PC-3 (cell line): ENCODE measurements at regions not wholly inside any gene's neighbourhood (a gene's known extent, or its start where the extent isn't known, plus 50 kb on each side); places are given as distances from the start of the nearest gene placed in this dataset.

Experiments
- ATAC-seq: fragments of 200-7000 bp; cut with Tn5 transposase; 2 replicates; pipeline ENCODE4 v1.9.1; 2020; ENCODE audit warnings: mild to moderate bottlenecking, moderate library complexity
- BruUV-seq: library from RNA; stranded (reverse); fragments of 400-500 nt; replicated peaks from 2 replicates; lab custom pipeline; 2021; lab: Mats Ljungman, UMichigan
- CTCF ChIA-PET: fragments of 300-600 bp; sonication (Branson Sonifier 250); formaldehyde crosslinking; loops from one replicate; lab custom pipeline; 2022; ENCODE audit warnings: antibody characterized with exemption; lab: Charles Lee
- POLR2A ChIA-PET: fragments of 300-600 bp; sonication (Branson Sonifier 250); formaldehyde crosslinking; loops from one replicate; lab custom pipeline; 2022; ENCODE audit warnings: antibody characterized with exemption; ENCODE audit not compliant: unreplicated experiment; lab: Charles Lee
- DNase-seq: peaks from one replicate; pipeline ENCODE4 v3.0.0-alpha.2; 2015
- H2AFZ ChIP-seq: fragments of 300-600 bp; sonication (generic); 2 replicates; pipeline ENCODE4 v1.6.0; 2016; ENCODE audit warnings: antibody characterized with exemption, low read length
- H3F3A ChIP-seq: fragments of 300-600 bp; sonication (generic); one replicate; pipeline ENCODE4 v1.6.0; 2017; ENCODE audit warnings: antibody characterized with exemption, low read length, control low read depth, mild to moderate bottlenecking; ENCODE audit not compliant: unreplicated experiment
- H3K27ac ChIP-seq: fragments of 300-600 bp; sonication (generic); 2 replicates; pipeline ENCODE4 v1.5.1; 2016; ENCODE audit warnings: mild to moderate bottlenecking, low read length
- H3K27me3 ChIP-seq: fragments of 300-600 bp; sonication (generic); 2 replicates; pipeline ENCODE4 v1.6.1; 2016; ENCODE audit warnings: low read length, mixed read lengths
- H3K36me3 ChIP-seq: fragments of 300-600 bp; sonication (generic); 2 replicates; pipeline ENCODE4 v1.6.1; 2016; ENCODE audit warnings: low read depth, mixed run types, low read length, mixed read lengths
- H3K4me1 ChIP-seq: fragments of 300-600 bp; sonication (generic); 2 replicates; pipeline ENCODE4 v1.5.1; 2016; ENCODE audit warnings: low read length; ENCODE audit not compliant: insufficient read depth
- H3K4me2 ChIP-seq: fragments of 300-600 bp; sonication (generic); 2 replicates; pipeline ENCODE4 v1.6.0; 2016; ENCODE audit warnings: low read length
- H3K4me3 ChIP-seq: fragments of 300-600 bp; sonication (generic); 2 replicates; pipeline ENCODE4 v1.5.1; 2016; ENCODE audit warnings: mild to moderate bottlenecking, low read length, mixed read lengths
- H3K79me2 ChIP-seq: fragments of 300-600 bp; sonication (generic); 2 replicates; pipeline ENCODE4 v1.6.1; 2017; ENCODE audit warnings: low read length, mixed read lengths
- H3K9ac ChIP-seq: fragments of 300-600 bp; sonication (generic); 2 replicates; pipeline ENCODE4 v1.6.0; 2016; ENCODE audit warnings: mild to moderate bottlenecking, low read length
- H3K9me2 ChIP-seq: fragments of 300-600 bp; sonication (generic); replicated peaks from 2 replicates; pipeline ENCODE4 v1.6.1; 2016; ENCODE audit warnings: mixed run types, low read length, mixed read lengths
- H3K9me3 ChIP-seq: fragments of 300-600 bp; sonication (generic); 2 replicates; pipeline ENCODE4 v1.6.1; 2016; ENCODE audit warnings: low read length, mixed read lengths
- H4K20me1 ChIP-seq: fragments of 300-600 bp; sonication (generic); 2 replicates; pipeline ENCODE4 v1.6.1; 2016; ENCODE audit warnings: low read length, mixed read lengths
- EZH2 ChIP-seq: fragments of 300-600 bp; sonication (generic); IDR thresholded peaks from one replicate; pipeline ENCODE4 v1.6.1; 2017; ENCODE audit warnings: antibody characterized with exemption, mild to moderate bottlenecking, low read length; ENCODE audit not compliant: unreplicated experiment
- EZH2phosphoT487 ChIP-seq: fragments of 300-600 bp; sonication (generic); IDR thresholded peaks from 2 replicates; pipeline ENCODE4 v1.6.1; 2018; ENCODE audit warnings: mild to moderate bottlenecking, antibody characterized with exemption, low read length, borderline replicate concordance
- intact Hi-C: fragments of 100-400 bp; cut with micrococcal nuclease; formaldehyde crosslinking; loops from 2 replicates; pipeline ENCODE4 v1.9.0; 2023
- TF ChIP-seq, protein P1 (sequence below): fragments of 300-600 bp; sonication (generic); conservative IDR thresholded peaks from 2 replicates; pipeline ENCODE4 v1.5.1; 2017; ENCODE audit warnings: antibody characterized with exemption, low read depth, mild to moderate bottlenecking, low read length

DNA sequence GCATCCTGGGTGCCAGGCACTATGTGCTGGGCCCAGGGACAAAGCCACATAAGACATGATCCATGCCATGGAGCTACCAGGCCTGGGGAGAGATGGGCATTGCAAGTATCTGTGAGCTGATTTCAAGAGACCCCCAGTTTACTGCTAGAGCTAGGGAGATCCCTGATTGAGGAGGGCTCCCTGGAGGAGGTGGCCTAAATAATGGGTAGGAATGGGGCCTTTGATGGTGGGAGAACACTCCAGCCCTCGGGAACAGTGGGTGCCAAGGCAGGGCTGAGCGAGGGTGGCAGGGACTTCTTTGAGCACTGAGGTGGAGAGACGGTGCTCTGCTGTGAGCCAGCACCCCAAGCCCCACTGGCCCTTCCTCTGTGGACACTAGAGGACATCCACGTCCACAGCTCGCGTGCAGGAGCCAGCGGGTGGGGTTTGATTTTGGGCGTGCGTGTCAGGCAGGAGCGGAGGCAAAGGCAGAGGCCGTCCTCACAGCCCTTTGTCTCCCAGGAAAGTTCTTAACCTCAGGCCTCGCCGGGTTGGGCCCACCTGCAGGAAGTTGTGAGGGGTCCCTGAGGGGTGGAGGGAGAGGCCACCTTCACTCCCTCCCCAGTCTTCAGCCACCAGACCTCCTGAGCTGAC, 52.9 kb upstream of the PPARA start:
- H3K36me3 ChIP-seq = peaks cover 27% of the 10 kb centered on the region
- H3K27me3 ChIP-seq = no peaks in the 10 kb centered on the region
- no peaks in the 10 kb centered on the region for H3K4me1 ChIP-seq
- intact Hi-C loops = no loop called here
- no peak overlapping the region for H3K4me3 ChIP-seq
- H3K9ac ChIP-seq = no peak overlapping the region
- peaks cover 6% of the 10 kb centered on the region for H3F3A ChIP-seq
- no peak for TF ChIP-seq EZH2
- no peak for TF ChIP-seq EZH2phosphoT487
- TF ChIP-seq, protein P1, sequence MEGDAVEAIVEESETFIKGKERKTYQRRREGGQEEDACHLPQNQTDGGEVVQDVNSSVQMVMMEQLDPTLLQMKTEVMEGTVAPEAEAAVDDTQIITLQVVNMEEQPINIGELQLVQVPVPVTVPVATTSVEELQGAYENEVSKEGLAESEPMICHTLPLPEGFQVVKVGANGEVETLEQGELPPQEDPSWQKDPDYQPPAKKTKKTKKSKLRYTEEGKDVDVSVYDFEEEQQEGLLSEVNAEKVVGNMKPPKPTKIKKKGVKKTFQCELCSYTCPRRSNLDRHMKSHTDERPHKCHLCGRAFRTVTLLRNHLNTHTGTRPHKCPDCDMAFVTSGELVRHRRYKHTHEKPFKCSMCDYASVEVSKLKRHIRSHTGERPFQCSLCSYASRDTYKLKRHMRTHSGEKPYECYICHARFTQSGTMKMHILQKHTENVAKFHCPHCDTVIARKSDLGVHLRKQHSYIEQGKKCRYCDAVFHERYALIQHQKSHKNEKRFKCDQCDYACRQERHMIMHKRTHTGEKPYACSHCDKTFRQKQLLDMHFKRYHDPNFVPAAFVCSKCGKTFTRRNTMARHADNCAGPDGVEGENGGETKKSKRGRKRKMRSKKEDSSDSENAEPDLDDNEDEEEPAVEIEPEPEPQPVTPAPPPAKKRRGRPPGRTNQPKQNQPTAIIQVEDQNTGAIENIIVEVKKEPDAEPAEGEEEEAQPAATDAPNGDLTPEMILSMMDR = no peak
- no peak overlapping the region for H3K27ac ChIP-seq
- no peak for DNase-seq
- peaks cover 36% of the 10 kb centered on the region for H4K20me1 ChIP-seq
- no peaks in the 10 kb centered on the region for H3K9me2 ChIP-seq
- H3K9me3 ChIP-seq = no peaks in the 10 kb centered on the region
- ChIA-PET CTCF (no interaction called here), POLR2A (interaction anchor here (0.5 to 0.6 kb wide), 2 partner anchors 8 to 19 kb away, joined by 4 to 6 read pairs; no protein-coding TSS in a partner anchor)
- no peak overlapping the region for H2AFZ ChIP-seq
- no peak overlapping the region for H3K4me2 ChIP-seq
- ATAC-seq = no peak
- no TSS peak for BruUV-seq
- H3K79me2 ChIP-seq = peaks cover 76% of the 10 kb centered on the region

DNA sequence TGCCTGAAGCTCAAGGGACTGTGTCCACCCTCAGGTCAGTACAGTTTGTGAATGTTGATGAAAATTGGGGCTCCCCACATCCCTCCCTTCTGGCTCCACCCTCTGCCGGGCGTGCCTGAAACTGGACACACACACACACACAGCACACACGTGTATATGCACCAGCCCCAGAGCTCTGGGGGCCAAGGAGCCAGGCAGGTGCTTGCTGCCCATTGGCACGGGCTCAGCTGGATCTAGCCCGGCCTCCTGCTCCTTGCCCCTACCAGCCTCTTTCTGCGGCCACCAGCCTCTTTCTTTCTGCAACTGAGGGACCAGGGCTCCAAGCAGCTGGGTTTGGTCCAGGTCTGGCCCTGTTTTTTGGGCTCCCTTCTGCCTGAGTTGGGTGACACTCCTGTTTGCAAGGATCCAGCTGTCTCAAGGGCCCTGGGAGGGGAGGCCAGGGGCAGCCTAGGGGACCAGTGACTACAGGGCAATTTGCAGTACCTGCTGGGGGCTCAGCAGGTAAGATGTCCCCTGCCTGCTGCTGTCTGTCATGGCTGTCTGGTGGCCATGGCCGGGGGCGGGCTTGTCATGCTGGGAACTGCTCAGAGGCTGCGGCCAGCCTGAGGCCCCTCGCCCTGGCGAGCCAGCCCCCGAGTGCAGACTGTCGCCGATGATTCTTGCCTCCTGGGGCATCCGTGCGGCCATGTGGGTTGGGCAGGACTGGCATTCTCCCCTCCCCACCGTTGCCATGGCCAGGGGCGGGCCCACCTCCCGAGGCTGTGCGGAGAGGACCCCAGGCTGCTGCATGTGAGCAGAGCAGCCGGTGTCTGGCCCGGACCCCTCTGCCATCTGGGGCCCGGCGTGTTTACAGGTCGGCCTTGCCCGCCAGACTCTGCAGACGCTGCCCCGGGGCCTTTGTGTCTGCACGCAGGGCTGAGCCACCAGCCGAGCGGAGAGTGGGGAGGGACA, 51.5 kb upstream of the PPARA start:
- intact Hi-C loops = no loop called here
- no peak overlapping the region for H3K4me3 ChIP-seq
- TF ChIP-seq, protein P1 = no peak
- TF ChIP-seq EZH2 (no peak), EZH2phosphoT487 (no peak)
- peaks cover 6% of the 10 kb centered on the region for H3F3A ChIP-seq
- no TSS peak for BruUV-seq
- peaks cover 32% of the 10 kb centered on the region for H3K36me3 ChIP-seq
- peaks cover 62% of the 10 kb centered on the region for H3K79me2 ChIP-seq
- no peak overlapping the region for H3K9ac ChIP-seq
- H3K9me2 ChIP-seq = no peaks in the 10 kb centered on the region
- H3K27me3 ChIP-seq = no peaks in the 10 kb centered on the region
- ChIA-PET POLR2A (no interaction called here), CTCF (no interaction called here)
- no peak overlapping the region for H3K27ac ChIP-seq
- no peaks in the 10 kb centered on the region for H3K4me1 ChIP-seq
- no peak for DNase-seq
- no peak for ATAC-seq
- no peak overlapping the region for H2AFZ ChIP-seq
- no peaks in the 10 kb centered on the region for H3K9me3 ChIP-seq
- no peak overlapping the region for H3K4me2 ChIP-seq
- H4K20me1 ChIP-seq = peaks cover 24% of the 10 kb centered on the region
